ENCODE measurements at regions not wholly inside any gene's neighbourhood (a gene's known extent, or its start where the extent isn't known, plus 50 kb on each side); places are given as distances from the start of the nearest gene placed in this dataset.

DNA sequence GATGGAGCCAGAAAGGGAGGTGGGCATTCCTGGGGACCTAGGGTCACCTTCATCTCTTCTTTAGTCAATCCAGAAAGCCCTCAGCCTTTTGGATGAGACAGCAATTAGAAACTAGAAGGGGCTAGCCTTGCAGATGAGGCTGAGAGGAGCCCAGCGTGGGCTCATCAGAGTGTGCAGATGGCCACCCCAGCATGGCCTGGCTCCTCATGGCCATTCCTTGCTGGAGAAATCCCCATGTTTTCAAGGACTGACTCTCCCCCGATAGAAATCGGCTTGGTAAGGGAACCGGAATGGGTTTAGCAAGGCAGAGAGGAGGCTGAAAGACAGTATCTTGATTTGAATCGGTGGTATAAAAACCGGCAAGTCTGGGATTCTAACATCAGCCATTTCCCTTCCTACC, 274.6 kb downstream of the BUD13 start:
- H3K9me3 Mint-ChIP-seq (ENCODE audit: unreplicated experiment), result no peaks in the 10 kb centered on the region
- no peaks in the 10 kb centered on the region for H3K36me3 Mint-ChIP-seq (ENCODE audit: unreplicated experiment)
- DNase-seq (ENCODE audit: extremely low spot score, unreplicated experiment), result no peak
- no peaks in the 10 kb centered on the region for H3K4me1 Mint-ChIP-seq (ENCODE audit: unreplicated experiment)
- peaks cover 2% of the 10 kb centered on the region for H3K27me3 Mint-ChIP-seq (ENCODE audit: unreplicated experiment)
- no peak overlapping the region for H3K27ac Mint-ChIP-seq (ENCODE audit: unreplicated experiment)
- no peak overlapping the region for H3K4me3 Mint-ChIP-seq (ENCODE audit: unreplicated experiment)
- TF ChIP-seq, protein P1, sequence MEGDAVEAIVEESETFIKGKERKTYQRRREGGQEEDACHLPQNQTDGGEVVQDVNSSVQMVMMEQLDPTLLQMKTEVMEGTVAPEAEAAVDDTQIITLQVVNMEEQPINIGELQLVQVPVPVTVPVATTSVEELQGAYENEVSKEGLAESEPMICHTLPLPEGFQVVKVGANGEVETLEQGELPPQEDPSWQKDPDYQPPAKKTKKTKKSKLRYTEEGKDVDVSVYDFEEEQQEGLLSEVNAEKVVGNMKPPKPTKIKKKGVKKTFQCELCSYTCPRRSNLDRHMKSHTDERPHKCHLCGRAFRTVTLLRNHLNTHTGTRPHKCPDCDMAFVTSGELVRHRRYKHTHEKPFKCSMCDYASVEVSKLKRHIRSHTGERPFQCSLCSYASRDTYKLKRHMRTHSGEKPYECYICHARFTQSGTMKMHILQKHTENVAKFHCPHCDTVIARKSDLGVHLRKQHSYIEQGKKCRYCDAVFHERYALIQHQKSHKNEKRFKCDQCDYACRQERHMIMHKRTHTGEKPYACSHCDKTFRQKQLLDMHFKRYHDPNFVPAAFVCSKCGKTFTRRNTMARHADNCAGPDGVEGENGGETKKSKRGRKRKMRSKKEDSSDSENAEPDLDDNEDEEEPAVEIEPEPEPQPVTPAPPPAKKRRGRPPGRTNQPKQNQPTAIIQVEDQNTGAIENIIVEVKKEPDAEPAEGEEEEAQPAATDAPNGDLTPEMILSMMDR (IDR thresholded peaks at IDR 0.05), result no peak

DNA sequence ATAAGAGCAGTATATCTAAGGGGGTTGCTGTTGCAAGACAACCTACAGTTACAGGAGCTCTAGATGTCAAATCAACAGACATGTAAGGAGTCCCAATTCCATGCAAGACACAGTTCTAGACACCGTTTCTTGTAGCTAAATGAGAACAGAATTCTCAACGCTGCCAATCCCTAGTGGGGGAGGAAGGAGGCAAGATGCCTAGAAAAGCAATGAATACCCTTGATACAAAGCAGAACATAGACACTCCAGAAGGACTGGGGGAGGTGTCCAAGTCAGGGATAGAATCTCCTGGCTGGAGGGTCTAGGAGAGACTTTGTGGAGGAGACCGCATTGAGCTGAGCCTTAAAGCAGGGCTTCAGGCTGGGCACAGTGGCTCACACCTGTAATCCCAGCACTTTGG, 280.2 kb downstream of the BUD13 start:
- H3K4me3 Mint-ChIP-seq (ENCODE audit: unreplicated experiment), result no peak overlapping the region
- H3K4me1 Mint-ChIP-seq (ENCODE audit: unreplicated experiment), result no peaks in the 10 kb centered on the region
- H3K27ac Mint-ChIP-seq (ENCODE audit: unreplicated experiment), result no peak overlapping the region
- peaks cover 6% of the 10 kb centered on the region for H3K27me3 Mint-ChIP-seq (ENCODE audit: unreplicated experiment)
- H3K36me3 Mint-ChIP-seq (ENCODE audit: unreplicated experiment), result no peaks in the 10 kb centered on the region
- TF ChIP-seq, protein P1 (IDR thresholded peaks at IDR 0.05), result no peak
- no peak for DNase-seq (ENCODE audit: extremely low spot score, unreplicated experiment)
- no peaks in the 10 kb centered on the region for H3K9me3 Mint-ChIP-seq (ENCODE audit: unreplicated experiment)

DNA sequence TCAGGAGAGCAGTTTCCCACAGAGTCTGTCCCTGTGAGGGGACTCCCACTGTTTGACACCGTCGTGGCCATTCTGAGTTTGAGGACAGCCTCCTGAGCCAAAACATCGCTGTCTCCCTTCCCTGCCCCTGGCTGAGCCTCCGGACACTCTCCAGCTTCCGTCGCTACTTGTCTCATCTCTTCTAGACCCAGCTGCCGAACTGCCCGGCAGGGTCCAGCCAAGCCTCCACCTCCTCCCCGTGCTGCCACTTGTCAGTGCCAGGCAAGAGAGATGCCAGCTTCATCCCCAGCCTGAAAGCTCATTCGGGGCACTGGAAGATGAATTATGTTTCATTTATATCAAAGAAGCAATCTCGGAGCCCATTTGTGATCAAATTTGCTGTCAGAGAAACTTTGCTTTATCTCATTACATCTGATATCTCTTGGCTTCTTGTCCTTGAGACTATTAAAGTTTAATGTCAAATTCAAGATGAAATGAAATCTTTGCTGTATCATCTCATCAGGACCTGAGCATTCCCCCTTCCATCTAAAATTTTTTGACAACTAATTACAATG, 283.9 kb downstream of the BUD13 start:
- Mint-ChIP-seq H3K4me3 (ENCODE audit: unreplicated experiment) (no peak overlapping the region), H3K9me3 (ENCODE audit: unreplicated experiment) (no peaks in the 10 kb centered on the region), H3K27ac (ENCODE audit: unreplicated experiment) (no peak overlapping the region), H3K4me1 (ENCODE audit: unreplicated experiment) (no peaks in the 10 kb centered on the region), H3K36me3 (ENCODE audit: unreplicated experiment) (no peaks in the 10 kb centered on the region), H3K27me3 (ENCODE audit: unreplicated experiment) (peaks cover 8% of the 10 kb centered on the region)
- no peak for DNase-seq (ENCODE audit: extremely low spot score, unreplicated experiment)
- TF ChIP-seq, protein P1 (IDR thresholded peaks at IDR 0.05), result no peak

DNA sequence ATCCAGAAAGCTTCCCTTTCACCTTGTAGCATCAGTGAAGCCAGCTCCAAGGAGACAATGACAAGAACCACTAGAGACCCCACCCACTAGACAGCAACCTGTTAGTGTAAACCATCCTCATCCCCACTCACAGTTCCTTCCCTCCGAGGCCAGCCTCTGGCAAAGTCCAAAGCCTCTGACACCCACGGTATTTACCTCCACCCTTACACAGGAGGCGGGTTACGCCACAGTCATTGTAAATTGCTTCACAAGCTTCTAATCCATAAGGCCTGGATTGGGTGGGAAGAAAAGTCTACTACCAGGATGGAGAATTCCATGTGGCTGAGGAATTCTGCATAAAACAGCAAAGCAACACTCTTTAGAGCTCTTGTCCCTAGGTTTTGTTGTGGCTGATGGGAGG, 287.4 kb downstream of the BUD13 start:
- Mint-ChIP-seq H3K9me3 (ENCODE audit: unreplicated experiment) (no peaks in the 10 kb centered on the region), H3K27me3 (ENCODE audit: unreplicated experiment) (peaks cover 8% of the 10 kb centered on the region), H3K36me3 (ENCODE audit: unreplicated experiment) (no peaks in the 10 kb centered on the region), H3K27ac (ENCODE audit: unreplicated experiment) (no peak overlapping the region), H3K4me1 (ENCODE audit: unreplicated experiment) (no peaks in the 10 kb centered on the region), H3K4me3 (ENCODE audit: unreplicated experiment) (no peak overlapping the region)
- TF ChIP-seq, protein P1 (IDR thresholded peaks at IDR 0.05), result no peak
- no peak for DNase-seq (ENCODE audit: extremely low spot score, unreplicated experiment)

DNA sequence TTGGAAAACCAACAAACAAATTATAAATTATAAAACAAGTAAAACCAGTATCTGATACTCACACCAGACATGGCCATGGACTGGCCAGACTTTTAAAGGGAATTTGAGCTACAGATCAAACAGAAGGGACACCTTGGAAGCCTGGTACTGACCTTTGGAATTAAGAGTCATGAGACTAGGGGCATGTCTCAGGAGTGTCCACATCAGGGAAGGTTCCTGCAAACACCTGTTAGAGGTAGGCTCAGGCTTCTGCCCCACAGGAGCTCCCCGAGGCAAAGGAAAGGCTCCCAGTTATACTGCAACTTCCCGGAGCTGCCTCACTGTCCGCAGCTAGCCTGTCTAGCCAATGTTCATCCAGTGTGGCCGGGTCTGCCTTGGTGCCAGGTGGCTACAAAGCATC, 290.1 kb downstream of the BUD13 start:
- Mint-ChIP-seq H3K4me3 (ENCODE audit: unreplicated experiment) (no peak overlapping the region), H3K27me3 (ENCODE audit: unreplicated experiment) (peaks cover 2% of the 10 kb centered on the region), H3K36me3 (ENCODE audit: unreplicated experiment) (no peaks in the 10 kb centered on the region), H3K4me1 (ENCODE audit: unreplicated experiment) (no peaks in the 10 kb centered on the region), H3K27ac (ENCODE audit: unreplicated experiment) (no peak overlapping the region), H3K9me3 (ENCODE audit: unreplicated experiment) (no peaks in the 10 kb centered on the region)
- DNase-seq (ENCODE audit: extremely low spot score, unreplicated experiment), result no peak
- TF ChIP-seq, protein P1 (IDR thresholded peaks at IDR 0.05), result no peak
